ENCODE measurements at regions not wholly inside any gene's neighbourhood (a gene's known extent, or its start where the extent isn't known, plus 50 kb on each side); places are given as distances from the start of the nearest gene placed in this dataset.

DNA sequence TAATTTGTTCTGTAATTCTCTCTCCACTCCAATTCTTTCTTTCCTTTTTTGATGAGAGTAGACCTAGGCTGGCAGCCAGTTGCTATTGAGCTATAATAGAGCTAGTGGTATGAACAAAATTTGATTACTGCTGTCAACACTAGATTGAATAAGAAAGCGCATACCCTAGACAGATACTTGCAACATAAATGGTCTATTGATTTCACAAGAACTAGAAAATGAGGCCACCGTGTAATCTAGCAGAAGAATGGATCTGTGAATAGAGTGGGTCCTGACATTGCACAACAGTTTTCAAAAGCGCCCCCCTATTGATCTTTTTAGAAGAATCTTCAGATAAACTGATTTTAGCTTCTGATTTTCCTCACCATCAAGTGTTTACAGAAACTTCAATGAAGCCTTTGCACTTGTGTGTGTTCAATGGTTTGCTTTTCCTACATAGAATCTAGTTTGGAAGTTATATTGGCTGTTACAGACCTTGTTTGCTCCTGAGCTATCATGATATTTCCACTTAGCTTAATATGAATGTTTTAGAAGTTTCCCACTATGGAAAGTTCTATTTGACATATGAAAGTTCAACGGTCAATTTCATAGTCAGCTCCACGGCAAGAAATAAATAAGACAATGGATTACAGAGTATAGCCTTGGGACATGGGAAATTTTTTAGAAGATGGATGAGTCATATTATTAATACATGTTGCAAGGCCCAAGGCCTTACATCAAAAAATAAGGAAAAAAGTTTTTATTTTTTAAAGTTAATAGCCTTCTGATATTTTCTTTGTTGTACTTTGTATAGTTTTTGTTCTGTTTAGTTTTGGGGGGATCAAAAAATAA lies 55.6 kb downstream of the UTRN start (continued):
- no peak for TF ChIP-seq NONO (IDR thresholded peaks at IDR 0.05)
- 0 out of 2 replicates have a peak, but pooled peaks have one; percentile 22 for TF ChIP-seq NONO (CRISPR knock-in tag; conservative IDR thresholded peaks at IDR 0.05)
- no peak for TF ChIP-seq ZNF879 (CRISPR knock-in tag; IDR thresholded peaks at IDR 0.05)
- 0 out of 2 replicates have a peak, but pooled peaks have one; percentile 46 for TF ChIP-seq TSC22D2 (CRISPR knock-in tag; IDR thresholded peaks at IDR 0.05; ENCODE audit: borderline replicate concordance)
- TF ChIP-seq, protein P1, sequence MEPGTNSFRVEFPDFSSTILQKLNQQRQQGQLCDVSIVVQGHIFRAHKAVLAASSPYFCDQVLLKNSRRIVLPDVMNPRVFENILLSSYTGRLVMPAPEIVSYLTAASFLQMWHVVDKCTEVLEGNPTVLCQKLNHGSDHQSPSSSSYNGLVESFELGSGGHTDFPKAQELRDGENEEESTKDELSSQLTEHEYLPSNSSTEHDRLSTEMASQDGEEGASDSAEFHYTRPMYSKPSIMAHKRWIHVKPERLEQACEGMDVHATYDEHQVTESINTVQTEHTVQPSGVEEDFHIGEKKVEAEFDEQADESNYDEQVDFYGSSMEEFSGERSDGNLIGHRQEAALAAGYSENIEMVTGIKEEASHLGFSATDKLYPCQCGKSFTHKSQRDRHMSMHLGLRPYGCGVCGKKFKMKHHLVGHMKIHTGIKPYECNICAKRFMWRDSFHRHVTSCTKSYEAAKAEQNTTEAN (CRISPR knock-in tag; conservative IDR thresholded peaks at IDR 0.05) = 0 out of 2 replicates have a peak, but pooled peaks have one; percentile 61
- TF ChIP-seq ZNF616 (CRISPR knock-in tag; IDR thresholded peaks at IDR 0.05; ENCODE audit: low read depth) = no peak
- no peak for TF ChIP-seq ZNF713 (CRISPR knock-in tag; IDR thresholded peaks at IDR 0.05)
- peak; percentile 14; the same call in 1 of the 2 replicates for TF ChIP-seq SAP130 (CRISPR knock-in tag; IDR thresholded peaks at IDR 0.05; ENCODE audit: low read depth)
- no peak; the same call in 1 of the 2 replicates for TF ChIP-seq KDM4B (CRISPR knock-in tag; IDR thresholded peaks at IDR 0.05)
- TF ChIP-seq, protein P2, sequence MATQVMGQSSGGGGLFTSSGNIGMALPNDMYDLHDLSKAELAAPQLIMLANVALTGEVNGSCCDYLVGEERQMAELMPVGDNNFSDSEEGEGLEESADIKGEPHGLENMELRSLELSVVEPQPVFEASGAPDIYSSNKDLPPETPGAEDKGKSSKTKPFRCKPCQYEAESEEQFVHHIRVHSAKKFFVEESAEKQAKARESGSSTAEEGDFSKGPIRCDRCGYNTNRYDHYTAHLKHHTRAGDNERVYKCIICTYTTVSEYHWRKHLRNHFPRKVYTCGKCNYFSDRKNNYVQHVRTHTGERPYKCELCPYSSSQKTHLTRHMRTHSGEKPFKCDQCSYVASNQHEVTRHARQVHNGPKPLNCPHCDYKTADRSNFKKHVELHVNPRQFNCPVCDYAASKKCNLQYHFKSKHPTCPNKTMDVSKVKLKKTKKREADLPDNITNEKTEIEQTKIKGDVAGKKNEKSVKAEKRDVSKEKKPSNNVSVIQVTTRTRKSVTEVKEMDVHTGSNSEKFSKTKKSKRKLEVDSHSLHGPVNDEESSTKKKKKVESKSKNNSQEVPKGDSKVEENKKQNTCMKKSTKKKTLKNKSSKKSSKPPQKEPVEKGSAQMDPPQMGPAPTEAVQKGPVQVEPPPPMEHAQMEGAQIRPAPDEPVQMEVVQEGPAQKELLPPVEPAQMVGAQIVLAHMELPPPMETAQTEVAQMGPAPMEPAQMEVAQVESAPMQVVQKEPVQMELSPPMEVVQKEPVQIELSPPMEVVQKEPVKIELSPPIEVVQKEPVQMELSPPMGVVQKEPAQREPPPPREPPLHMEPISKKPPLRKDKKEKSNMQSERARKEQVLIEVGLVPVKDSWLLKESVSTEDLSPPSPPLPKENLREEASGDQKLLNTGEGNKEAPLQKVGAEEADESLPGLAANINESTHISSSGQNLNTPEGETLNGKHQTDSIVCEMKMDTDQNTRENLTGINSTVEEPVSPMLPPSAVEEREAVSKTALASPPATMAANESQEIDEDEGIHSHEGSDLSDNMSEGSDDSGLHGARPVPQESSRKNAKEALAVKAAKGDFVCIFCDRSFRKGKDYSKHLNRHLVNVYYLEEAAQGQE (IDR thresholded peaks at IDR 0.05; ENCODE audit: borderline replicate concordance in 1 of 2, low read depth in 1 of 2, low read length in 2 of 2) = 0 out of 4 replicates have a peak, but pooled peaks of 1 of the 2 experiments have one; percentile 13
- peak; percentile 44; the same call in 1 of the 2 replicates for TF ChIP-seq POGZ (CRISPR knock-in tag; IDR thresholded peaks at IDR 0.05)
- TF ChIP-seq, protein P3, sequence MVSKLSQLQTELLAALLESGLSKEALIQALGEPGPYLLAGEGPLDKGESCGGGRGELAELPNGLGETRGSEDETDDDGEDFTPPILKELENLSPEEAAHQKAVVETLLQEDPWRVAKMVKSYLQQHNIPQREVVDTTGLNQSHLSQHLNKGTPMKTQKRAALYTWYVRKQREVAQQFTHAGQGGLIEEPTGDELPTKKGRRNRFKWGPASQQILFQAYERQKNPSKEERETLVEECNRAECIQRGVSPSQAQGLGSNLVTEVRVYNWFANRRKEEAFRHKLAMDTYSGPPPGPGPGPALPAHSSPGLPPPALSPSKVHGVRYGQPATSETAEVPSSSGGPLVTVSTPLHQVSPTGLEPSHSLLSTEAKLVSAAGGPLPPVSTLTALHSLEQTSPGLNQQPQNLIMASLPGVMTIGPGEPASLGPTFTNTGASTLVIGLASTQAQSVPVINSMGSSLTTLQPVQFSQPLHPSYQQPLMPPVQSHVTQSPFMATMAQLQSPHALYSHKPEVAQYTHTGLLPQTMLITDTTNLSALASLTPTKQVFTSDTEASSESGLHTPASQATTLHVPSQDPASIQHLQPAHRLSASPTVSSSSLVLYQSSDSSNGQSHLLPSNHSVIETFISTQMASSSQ (IDR thresholded peaks at IDR 0.05; ENCODE audit: low read depth) = peak; percentile 77
- TF ChIP-seq, protein P3 (CRISPR knock-in tag; IDR thresholded peaks at IDR 0.05; ENCODE audit: borderline replicate concordance) = peak; percentile 78; the same call in 1 of the 2 replicates
- TF ChIP-seq FOSL2 (CRISPR knock-in tag; IDR thresholded peaks at IDR 0.05) = peak; percentile 37; the same call in 1 of the 2 replicates
- TF ChIP-seq ZNF737 (CRISPR knock-in tag; IDR thresholded peaks at IDR 0.05; ENCODE audit: borderline replicate concordance) = no peak
- TF ChIP-seq SALL1 (CRISPR knock-in tag; IDR thresholded peaks at IDR 0.05) = peak; percentile 43; the same call in 1 of the 2 replicates
- TF ChIP-seq, protein P4, sequence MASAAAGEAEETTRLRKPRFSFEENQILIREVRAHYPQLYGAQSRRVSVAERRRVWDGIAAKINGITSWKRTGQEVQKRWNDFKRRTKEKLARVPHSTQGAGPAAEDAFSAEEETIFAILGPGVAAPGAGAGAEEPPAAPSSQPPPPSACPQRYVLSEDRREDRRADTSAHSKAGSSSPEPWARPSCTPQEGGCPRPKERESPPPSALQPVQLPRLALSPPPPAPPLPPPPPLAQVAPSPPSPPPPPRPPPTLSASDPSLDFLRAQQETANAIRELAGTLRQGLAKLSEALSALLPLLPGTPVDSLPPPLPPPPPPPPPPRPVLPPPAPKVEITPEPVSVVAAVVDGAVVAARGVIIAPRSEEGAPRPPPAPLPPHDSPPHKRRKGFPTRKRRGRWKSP (CRISPR knock-in tag; IDR thresholded peaks at IDR 0.05) = peak; percentile 42; the same call in 1 of the 2 replicates
- peak; percentile 99 for TF ChIP-seq GATAD2A (CRISPR knock-in tag; IDR thresholded peaks at IDR 0.05)

Measured in HepG2 (cell line).